ENCODE measurements at regions not wholly inside any gene's neighbourhood (a gene's known extent, or its start where the extent isn't known, plus 50 kb on each side); places are given as distances from the start of the nearest gene placed in this dataset.

DNA sequence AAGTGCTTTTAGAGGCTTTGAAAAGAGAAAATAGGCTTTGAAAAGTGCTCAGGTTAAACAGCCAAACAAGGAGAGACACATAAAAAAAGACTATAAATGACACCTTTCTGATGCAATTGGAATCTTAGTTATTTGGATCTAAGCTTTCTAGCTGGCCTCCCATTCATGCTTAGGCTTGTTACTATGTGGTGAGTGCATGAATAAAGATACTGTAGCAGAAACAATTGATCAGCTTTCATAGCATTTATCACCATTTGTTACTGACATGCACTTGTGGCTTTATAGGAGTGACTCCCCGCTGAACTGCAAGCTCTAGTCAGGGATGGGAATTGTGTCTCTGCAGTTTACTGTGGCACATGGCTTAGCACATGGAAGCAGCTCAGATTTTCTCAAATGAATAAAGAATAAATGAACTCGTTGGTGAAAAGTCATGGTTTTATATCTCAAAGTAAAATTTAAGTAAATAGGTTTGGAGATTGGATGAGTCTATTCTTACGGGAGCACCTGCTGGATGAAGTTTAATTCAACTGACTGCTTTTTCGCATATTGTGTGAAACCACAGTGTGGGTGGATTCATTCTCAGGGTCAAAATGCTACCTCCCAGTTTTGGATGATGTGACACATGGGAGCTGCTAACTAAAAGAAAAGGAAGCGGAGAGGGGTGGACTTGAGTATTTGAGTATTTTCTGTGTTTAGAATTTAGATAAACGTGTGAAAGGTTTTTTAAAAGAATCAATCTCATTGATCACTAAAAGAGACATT, 91.1 kb upstream of the NOL4 start:
- CTCF ChIA-PET = no interaction called here
- ATAC-seq (ENCODE audit: low read depth) (no peak), DNase-seq (no peak)
- H3K9ac ChIP-seq (ENCODE audit: low read depth, low read length) = no peak overlapping the region
- no peaks in the 10 kb centered on the region for H3K27me3 ChIP-seq (ENCODE audit: control insufficient read depth, insufficient read depth, low read length)
- H3K18ac ChIP-seq (ENCODE audit: low read depth, low read length) = no peak overlapping the region
- in situ Hi-C loops (cut with MboI; ENCODE audit: low sequenced_read_pairs) (no loop called here), intact Hi-C loops (cut with micrococcal nuclease) (no loop called here), dilution Hi-C loops (cut with HindIII; ENCODE audit: low sequenced_read_pairs, unreplicated experiment) (no loop called here)
- no peak overlapping the region for H2AK9ac ChIP-seq (replicated peaks; ENCODE audit: low read depth, low read length, poor library complexity)
- H4K20me1 ChIP-seq (ENCODE audit: insufficient read depth, low read length) = no peaks in the 10 kb centered on the region
- H3K23ac ChIP-seq (ENCODE audit: low read depth, low read length) = no peak overlapping the region
- H2AFZ ChIP-seq (replicated peaks; ENCODE audit: low read length, poor library complexity) = no peak overlapping the region
- H2BK20ac ChIP-seq (ENCODE audit: low read depth, low read length) = no peak overlapping the region
- no peak overlapping the region for H2BK15ac ChIP-seq (ENCODE audit: low read depth, low read length)
- no peaks in the 10 kb centered on the region for H3K9me3 ChIP-seq (ENCODE audit: control insufficient read depth, insufficient read depth, low read length)
- H4K5ac ChIP-seq (ENCODE audit: low read depth, low read length) = no peak overlapping the region
- H3K79me1 ChIP-seq (ENCODE audit: low read depth in 1 of 2, low read length in 2 of 2) = no peaks in the 10 kb centered on the region
- H3K27ac ChIP-seq (ENCODE audit: insufficient read depth, low read length) = no peak overlapping the region
- H3K4me2 ChIP-seq (ENCODE audit: low read depth, low read length) = no peak overlapping the region
- no peak overlapping the region for H4K8ac ChIP-seq (ENCODE audit: low read depth in 2 of 2, low read length in 2 of 2)
- TF ChIP-seq RCOR1 (IDR thresholded peaks at IDR 0.05; ENCODE audit: insufficient replicate concordance, low read length) = no peak
- no peak for TF ChIP-seq MAFK (IDR thresholded peaks at IDR 0.05; ENCODE audit: low read depth, low read length)
- TF ChIP-seq CEBPB (IDR thresholded peaks at IDR 0.05; ENCODE audit: low read depth, low read length) = no peak
- TF ChIP-seq, protein P1, sequence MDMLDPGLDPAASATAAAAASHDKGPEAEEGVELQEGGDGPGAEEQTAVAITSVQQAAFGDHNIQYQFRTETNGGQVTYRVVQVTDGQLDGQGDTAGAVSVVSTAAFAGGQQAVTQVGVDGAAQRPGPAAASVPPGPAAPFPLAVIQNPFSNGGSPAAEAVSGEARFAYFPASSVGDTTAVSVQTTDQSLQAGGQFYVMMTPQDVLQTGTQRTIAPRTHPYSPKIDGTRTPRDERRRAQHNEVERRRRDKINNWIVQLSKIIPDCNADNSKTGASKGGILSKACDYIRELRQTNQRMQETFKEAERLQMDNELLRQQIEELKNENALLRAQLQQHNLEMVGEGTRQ (IDR thresholded peaks at IDR 0.05; ENCODE audit: low read depth, low read length) = no peak
- TF ChIP-seq BHLHE40 (IDR thresholded peaks at IDR 0.05; ENCODE audit: low read depth, low read length) = no peak
- no peak for TF ChIP-seq POLR2A (IDR thresholded peaks at IDR 0.05; ENCODE audit: low read depth, low read length)
- TF ChIP-seq RFX5 (IDR thresholded peaks at IDR 0.05; ENCODE audit: low read depth, low read length) = no peak
- no peak overlapping the region for H2AK5ac ChIP-seq (ENCODE audit: low read depth, low read length)
- H3K14ac ChIP-seq (replicated peaks; ENCODE audit: low read depth, low read length) = no peak overlapping the region
- no peak overlapping the region for H4K91ac ChIP-seq (ENCODE audit: insufficient read depth, low read depth, low read length)
- H3K4me1 ChIP-seq (ENCODE audit: control insufficient read depth, insufficient read depth, low read length) = no peaks in the 10 kb centered on the region
- POLR2A ChIA-PET (ENCODE audit: unreplicated experiment) = no interaction called here
- H3K4me3 ChIP-seq (ENCODE audit: insufficient read depth, low read depth, low read length) = no peak overlapping the region
- H3K4ac ChIP-seq (ENCODE audit: low read depth, low read length) = no peak overlapping the region
- no peak overlapping the region for H2BK120ac ChIP-seq (ENCODE audit: low read depth, low read length)
- H3K36me3 ChIP-seq (ENCODE audit: control insufficient read depth, insufficient read depth, low read length) = no peaks in the 10 kb centered on the region
- H2BK5ac ChIP-seq (ENCODE audit: low read depth, low read length, poor library complexity, severe bottlenecking) = no peak overlapping the region
- BruUV-seq (replicated peaks) = no TSS peak
- H3K56ac ChIP-seq (ENCODE audit: extremely low read depth, insufficient read depth, low read length) = no peak overlapping the region
- WGBS, 2 experiments (ENCODE audit: extremely low coverage in 2 of 2, insufficient read length in 1 of 2) = 53% methylated on average over 3 of the region's 6 CpGs; no CpG with 5 or more reads in 1 of the 2 experiments
- H3K9me1 ChIP-seq (ENCODE audit: insufficient read depth, low read length) = no peaks in the 10 kb centered on the region
